ENCODE measurements at regions not wholly inside any gene's neighbourhood (a gene's known extent, or its start where the extent isn't known, plus 50 kb on each side); places are given as distances from the start of the nearest gene placed in this dataset.

GRCh38 chr10:43880160-43880559 lies 231.5 kb upstream of the ZNF32 start:
- TF ChIP-seq POLR2AphosphoS5 (IDR thresholded peaks at IDR 0.05) (no peak), CTCF (IDR thresholded peaks at IDR 0.05 in 8 of 11, conservative IDR thresholded peaks at IDR 0.05 in 3 of 11) (no peak)
